Stimulated activated CD4-positive, alpha-beta T cell treated with anti-CD3 and anti-CD28 coated beads, Interleukin-2, amount 100 ng/mL, for 24 hours (primary cell): ENCODE measurements at regions not wholly inside any gene's neighbourhood (a gene's known extent, or its start where the extent isn't known, plus 50 kb on each side); places are given as distances from the start of the nearest gene placed in this dataset.
"Not testable (repeated sequence)": the region's sequence is repeated elsewhere in the genome, so short reads cannot be mapped to it uniquely, and the experiment has no call there.

Experiments
- DNase-seq, 2 donors: peaks; one replicate each; pipeline ENCODE4 v3.0.0-alpha.2; 2020

DNA sequence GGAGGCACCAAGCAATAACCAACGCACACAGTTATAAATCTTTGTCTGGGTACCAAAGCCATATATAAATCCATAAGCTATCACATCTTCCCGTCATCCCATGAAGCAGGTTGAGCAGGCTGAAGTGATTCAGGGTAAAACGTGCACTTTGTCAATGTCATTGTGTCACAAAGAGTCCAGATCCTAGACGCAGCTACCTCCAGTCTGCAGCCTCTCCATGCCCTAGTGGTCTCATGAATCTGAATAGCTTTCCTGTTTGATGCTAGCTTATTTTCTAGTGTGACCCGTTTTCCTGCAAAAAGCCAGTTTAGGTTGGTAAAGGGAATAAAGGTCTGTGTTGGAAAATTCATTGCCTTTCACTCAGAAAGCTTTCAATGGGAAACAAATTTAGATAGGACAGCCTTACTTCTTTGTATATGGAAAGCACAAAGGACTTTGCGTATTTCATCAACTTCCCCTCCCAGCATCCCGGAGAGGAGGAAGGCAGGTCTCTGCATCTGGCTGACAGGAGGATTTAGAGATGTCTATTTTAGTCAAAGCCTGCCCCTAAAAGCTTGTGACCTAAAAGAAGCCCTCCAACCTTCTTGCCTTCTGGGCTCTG, 222.3 kb upstream of the ARL4C start:
- DNase-seq, result no peak

DNA sequence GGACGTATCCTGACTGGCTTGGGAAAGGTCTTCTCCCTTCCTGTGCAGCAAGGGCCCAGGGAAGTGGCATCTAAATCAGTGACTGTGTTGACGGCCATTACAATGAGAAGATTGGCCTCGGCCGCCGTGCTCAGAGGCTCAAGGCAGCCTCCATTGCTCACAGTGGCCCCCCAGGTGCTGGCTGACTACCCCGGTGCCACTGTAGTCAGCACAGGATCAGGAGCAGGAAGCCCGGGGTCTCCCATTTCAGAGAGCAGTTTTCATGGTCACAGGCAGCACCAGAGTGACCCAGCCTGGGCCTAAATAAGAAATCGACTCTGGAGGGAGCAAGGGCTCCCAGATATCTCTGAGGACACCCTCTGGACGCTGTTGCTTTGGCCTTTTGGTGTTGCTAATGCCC, 219.4 kb upstream of the ARL4C start:
- no peak for DNase-seq

DNA sequence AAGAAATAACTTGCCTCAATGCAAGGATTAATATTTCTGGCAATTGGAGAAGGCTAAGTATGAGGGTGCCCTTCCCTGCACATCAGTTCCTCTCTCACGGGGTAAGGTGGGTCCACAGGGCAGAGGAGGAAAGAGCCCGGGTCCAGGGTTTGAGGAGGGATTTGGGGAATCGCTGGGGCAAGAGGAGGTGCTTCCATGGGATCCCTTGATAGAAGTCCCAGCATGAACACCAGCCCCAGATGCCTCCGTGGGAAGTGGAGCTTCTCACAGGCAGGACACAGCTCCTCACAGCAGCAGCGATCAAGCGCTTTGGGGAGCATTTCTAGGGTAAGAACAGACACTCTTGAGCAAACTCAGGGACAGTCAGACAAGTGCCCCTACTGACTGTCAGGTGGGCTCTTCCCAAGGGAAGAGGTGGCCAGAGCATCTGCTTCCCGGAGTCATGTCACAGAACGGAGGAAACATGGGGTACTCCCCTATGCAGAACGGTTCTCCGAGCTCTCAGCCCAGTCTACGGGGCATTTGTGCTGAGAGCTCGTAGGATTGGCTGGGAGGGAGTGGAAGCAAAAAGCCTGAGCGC, 218.9 kb upstream of the ARL4C start:
- no peak for DNase-seq

DNA sequence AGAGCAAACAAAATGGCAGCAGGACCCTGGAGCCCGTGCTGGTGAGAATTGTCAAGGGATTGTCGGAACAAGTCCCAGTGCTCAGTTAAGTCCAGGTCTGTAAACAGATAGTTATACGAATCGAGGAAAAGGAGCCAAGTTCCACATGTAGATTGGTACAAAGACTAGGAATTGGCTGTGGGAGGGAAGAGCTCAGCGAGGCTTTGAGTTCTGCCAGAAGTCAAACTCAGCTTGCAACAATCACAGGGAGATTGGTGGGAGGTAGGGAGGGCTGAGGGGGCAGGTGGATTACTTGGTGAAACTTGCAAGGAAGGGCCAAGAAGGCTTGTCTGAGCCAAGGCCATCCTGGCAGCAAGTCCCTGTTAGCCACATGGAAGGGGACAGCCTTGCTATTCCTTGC, 217.8 kb upstream of the ARL4C start:
- no peak for DNase-seq

DNA sequence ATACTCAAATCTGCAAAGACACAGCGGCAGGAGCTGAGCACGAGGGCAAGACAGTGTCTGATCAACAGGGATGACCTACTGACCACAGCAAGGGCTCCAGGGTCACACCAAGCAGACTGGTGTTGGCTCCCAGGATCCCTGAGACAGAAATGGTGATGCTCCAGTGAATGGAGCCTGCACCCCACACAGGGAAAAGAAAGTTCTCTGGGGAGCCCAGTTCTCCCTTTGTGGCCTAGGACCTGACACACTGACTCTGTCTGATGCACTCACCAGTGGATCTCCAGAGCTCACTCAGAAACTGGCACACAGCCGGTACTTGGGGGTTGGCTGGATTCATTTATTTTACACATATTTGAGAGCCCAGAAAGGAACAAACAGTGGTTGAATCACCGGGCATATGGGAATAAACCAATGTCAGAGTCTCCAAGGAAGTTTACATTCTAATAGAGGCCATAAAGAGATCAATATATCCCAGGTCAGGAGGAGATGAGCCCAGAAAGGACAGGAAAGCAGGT, 215.6 kb upstream of the ARL4C start:
- DNase-seq, result no peak

DNA sequence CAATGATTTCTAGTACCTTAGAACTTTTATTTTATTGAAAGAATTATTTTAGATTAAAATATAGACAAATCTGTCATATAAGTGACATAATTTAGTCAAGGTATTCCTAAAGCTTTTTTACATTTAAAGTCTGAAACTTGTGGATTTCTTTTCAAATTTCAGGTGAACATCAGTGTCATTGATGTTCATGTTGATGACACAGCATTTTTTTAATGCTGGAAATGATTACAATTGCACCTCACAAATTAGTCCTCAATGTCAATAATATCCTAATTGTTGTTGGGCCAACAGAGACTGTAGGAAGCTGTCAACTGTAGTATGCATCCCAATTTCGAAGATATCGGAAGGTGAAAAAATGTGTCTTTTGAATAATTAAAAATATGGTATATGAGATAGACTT, 214.4 kb upstream of the ARL4C start:
- DNase-seq, result no peak

DNA sequence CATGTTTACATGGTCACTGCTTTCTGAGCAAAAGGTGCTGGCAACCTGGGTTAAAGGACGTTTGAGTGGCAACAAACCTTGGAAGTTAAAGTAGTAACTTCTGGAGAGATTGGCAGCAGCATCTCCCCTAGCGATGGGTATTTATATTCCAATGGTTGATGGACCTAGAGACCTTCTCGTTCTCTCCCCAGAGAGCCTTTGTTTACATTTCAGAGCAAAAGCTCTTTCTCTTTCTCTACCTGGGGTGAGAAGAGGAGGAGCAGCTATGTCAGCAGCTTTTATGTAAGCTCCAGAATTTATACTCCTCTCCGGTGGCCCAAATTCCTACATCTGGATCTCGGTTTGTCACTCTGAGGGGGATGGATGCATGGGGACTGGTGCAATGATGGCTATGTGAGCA, 213.7 kb upstream of the ARL4C start:
- no peak for DNase-seq

DNA sequence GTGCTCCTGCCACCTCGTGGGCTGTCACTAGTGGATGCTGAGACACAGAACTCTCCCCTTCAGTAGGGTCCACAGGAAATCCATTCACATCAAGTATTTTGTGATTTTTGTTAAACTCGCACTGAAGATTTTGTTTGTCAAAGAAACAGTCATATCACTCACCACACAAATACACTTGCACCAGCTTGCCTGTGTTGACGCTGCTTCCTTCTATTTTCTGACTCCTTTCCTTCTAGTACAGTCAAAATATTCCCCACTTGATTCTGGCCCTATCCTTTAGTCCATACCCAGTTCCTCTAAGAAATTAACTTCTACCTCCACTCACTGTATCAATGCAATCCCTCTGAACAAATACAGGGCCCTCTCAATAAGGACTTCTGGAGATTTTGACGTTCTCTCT, 213.2 kb upstream of the ARL4C start:
- no peak for DNase-seq

DNA sequence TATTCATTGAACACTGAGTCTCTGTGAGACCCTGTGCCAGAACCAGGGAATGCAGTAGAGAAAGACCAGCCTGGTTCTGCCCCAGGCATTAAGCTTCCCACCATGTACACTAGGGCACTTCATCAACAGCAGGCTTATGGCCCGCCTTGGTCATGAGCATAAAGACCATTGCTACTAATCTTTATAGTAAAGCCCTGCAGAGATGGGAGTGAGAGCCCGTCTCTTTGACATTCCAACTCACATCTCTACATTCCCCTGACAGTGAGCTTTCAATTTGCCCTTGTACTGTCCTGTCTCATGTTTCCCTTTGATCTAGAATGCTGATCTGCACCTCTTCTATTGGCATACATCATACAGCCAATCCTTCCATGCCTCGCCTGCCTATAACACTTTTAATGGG, 211.8 kb upstream of the ARL4C start:
- no peak for DNase-seq

DNA sequence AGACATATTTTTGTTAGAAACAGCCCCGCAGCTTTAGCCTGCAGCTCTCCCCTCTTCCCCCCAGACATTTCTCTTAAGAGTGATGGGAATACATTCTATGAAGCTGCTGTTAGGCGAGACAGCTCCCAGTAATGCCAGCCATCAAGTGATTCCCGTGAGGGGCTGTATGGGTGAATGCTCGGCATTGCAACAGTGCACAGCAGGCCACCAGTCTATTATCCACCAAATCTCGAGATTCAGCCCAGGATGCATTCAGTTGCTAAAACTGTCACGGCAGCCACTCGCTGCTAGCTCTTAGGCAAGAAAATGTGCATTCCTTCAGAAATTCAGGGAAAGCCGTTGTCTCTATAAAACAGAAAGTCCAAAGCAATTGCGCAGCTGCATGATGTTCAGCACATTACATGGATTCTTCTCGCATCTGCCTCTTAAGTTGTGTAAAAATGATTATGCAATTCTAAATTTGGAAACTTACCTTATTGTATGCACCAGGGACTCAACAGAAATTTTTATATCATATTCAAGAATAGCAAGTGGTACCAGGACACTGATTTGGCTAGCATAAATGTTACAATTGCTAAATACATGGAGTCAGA, 211.3 kb upstream of the ARL4C start:
- no peak for DNase-seq

DNA sequence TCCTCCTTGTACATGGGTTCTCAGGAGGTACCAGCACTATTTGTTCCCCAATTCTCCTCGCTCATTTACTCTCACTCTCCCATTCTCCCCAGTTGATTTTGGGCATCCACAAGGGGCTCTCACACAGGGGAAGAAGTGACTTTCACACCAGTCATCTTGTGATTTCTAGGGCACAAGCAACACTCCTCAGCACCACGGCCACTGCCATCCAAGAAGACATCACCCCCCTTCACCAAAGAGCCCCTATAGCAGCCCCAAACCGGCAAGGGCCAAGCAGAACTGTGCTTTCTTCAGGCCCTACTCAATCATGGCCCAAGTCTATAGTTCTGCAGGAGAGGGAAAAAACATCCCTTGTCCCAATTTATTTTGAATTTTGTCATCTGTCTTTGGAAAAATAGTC, 209.2 kb upstream of the ARL4C start:
- no peak for DNase-seq

DNA sequence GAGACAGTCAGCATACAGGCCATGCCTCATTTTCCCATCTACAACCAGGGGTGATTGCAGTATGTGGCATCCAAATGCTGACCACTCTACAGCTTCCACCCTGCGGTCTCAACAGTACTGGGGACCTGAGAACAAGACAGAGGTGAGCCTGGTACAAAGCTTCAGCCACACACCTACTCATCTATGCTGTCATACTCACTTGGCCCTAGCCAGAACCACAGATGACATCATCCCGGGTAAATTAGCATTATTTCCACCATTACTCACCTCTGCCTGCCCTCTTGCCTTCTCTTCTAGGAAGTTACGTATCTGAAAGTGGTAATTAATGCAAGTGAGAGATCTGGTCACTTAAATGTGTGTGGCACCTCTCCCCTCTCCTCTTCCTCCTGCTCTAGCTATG, 208.2 kb upstream of the ARL4C start:
- no peak for DNase-seq

DNA sequence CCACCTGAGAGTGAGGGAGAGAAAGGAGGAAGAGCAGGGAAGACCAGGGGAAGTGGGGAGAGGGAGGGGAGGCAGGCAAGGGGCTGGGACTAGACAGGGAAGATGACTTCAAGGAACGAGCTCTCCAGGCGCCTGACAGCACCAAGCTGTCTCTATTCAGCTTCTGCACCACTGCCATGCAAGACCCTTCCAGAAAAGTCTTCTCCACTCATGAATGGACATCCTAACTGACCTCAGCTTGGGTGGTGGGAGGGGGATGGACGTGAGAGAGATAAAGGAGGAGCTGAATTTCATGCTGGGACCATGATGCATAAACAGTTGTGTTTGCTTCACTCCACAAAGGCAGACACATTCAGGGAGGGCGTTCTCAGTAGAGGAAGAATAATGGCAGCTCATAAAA, 206.4 kb upstream of the ARL4C start:
- DNase-seq, result no peak

DNA sequence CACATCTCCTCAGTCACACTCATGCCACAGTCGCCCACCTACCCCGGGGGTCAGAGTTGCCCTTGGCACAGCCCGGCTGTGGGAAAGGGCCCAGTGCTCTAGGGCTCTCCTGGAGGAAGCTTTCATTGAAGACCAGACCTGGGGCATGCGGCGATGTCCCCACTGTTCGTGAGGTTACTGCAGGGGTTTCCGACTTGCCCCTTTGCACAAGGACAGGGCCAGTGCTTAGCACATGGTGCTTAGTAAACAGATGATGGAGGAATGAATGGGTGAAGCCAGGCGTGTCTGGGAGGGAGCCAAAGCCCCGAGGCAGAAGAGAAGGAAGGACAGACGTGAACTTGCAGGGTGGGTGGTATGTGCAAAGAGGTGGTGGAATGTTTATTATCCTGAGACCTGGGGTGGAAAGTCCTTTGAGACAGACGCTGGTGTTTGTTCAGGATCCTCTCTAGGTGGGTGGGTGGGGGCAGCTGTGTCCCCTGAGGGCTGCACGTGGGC, 205.9 kb upstream of the ARL4C start:
- no peak for DNase-seq

DNA sequence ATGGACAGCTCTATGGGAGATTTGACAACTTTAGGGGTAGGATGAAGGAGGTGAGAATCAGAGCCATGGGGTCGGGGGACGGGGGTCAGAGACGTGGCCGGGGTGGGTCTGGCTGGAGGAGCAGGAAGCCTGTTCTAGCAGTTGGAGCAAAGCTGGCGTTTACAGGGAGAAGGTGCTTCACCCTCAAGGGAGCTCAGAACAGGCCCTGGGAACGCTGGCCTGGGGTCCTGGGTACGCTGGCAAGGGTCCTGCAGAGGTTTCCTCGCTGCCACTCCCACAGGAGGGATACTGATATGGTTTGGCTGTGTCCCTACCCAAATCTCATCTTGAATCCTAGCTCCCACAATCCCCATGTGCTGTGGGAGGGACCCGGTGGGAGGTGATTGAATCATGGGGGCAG, 205.0 kb upstream of the ARL4C start:
- DNase-seq, result no peak

DNA sequence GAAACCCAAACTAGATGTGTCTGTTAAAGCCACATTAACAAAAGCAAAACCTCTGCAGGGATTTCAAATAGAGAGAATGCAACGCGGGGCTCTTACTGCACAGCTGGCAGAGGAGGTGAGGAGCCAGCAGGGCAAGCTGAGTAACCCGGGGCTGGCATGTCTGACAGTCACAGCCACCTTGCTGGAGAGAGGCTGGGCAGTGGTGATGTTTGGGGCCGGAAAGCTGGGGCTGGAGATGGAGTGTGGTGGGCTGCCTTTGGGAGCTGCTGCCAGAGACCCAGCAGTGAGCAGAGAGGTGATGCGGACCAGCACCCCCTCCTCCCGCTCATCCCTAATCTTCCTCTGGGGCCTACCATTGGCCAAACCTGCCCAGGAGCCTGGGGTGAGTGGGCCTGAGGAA, 204.5 kb upstream of the ARL4C start:
- DNase-seq, result no peak

DNA sequence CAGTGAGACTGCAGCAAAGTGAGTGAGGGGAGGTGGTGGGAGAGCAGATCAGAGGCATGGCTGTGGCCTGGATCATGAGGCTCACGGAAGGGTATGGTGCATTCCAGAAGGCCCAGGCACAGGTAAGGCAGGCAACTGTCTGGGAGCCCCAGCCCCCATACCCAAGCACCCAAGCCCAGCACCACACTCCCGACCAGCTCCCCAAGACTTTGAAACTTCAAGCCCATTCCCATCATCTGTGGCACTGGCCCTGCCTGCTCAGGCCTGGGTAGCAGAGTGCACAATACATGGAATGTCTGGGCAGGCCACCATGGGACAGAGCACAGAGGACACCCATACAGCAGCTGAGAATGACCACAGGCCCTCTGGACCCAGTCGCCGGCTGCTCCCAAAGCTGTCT, 202.6 kb upstream of the ARL4C start:
- no peak for DNase-seq

DNA sequence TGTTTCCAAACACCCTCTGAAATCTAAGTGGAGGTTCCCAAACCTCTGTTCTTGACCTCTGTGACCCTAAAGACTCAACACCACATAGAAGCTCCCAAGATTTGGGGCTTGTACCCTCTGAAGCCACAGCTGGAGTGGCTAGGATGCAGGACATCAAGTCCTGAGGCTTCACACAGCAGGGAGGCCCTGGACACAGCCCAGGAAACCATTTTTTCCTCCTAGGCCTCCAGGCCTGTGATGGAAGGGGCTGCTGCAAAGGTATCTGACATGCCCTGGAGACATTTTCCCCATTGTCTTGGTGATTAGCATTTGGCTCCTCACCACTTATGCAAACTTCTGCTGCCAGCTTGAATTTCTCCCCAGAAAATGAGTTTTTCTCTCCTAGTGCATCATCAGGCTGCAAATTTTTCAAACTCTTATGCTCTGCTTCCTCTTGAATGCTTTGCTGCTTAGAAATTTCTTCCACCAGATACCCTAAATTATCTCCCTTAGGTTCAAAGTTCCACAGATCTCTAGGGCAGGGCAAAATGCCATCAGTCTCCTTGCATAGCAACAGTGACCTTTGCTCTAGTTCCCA, 200.5 kb upstream of the ARL4C start:
- DNase-seq, result not testable (repeated sequence)

DNA sequence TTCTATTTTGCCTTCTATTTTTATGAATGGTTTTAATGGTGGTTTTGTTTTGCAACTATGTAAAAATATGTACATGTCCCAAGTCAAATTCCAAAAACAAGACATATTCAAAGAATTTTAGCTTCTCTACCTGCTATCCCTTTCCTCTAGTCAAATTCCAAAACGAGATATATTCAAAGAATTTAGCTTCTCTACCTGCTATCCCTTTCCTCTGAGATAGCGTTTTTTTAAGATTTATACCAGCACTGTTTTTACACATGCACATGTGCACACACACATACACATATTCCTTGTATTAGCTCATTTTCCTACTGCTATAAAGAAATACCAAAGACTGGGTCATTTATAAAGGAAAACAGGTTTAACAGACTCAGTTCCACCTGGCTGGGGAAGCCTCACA, 199.1 kb upstream of the ARL4C start:
- DNase-seq, result no peak

DNA sequence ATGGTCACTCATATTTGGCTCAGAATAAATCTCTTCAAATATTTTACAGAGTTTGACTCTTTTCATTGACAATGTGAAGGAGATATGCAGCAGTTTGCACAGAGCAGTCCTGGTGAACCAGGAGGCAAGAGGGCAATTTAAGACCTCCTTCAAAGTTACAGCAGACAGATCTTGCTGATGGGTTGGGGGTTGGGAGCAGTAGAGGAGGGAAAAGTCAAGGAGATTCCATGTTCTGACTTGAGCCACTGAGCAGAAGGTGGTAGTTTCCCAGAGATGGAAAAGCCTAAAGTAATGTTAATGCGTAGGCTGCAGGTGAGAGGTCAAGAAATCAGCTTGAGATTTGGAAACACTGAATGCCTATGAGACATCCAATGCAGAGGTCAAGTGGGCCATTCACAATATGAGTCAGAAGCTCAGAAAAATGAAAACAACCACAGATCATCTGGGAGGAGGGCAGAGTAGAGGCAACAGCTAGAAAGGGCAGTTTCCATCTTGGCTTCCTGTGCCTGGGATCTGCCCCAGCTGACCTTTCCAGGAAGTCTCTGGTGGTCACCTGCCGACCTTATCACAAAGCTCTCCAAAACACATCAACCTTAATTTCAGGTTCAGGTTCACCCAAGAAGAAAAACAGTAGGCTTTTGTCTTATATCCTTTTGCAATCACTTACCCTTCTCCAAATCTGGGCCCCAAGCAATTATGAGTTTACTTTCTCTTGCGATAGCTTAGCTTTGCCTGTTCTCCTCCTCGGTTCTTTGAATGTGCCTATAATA, 197.5 kb upstream of the ARL4C start:
- no peak for DNase-seq

DNA sequence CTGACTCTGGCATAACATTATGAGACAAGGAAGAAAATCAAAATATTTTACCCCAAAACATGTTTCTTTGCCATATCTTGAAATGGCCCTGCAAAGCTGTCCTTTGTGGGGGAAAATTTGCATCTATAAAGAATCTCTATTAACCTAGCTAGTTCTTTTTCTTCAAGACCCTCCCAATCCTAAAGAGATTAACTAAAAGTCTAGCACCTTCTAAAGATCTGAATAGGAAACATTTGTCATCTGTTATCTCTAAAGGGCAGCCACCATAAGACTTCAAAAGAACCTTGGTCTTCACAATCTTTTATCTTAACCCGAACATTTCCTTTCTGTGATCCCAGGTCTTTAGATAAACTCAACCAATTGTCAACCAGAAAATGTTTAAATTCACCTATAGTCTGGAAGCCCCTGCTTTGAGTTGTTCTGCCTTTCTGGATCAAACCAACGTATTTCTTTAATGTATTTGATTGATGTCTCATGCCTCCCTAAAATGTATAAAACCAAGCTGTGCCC, 196.9 kb upstream of the ARL4C start:
- DNase-seq, result not testable (repeated sequence)

DNA sequence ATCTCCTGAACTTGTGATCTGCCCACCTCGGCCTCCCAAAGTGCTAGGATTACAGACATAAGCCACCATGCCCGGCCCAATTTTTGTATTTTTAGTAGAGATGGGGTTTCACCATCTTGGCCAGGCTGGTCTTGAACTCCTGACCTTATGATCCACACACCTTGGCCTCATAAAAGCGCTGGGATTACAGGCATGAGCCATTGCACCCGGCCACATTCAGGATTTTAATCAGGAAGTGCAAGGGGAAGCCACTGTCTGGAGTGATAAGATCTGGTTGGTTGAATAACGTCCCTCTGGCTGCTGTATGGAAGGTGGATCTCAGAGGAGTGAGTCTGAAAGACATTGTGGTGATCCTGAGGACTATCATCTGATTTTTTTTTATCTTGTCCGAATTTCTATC, 196.3 kb upstream of the ARL4C start:
- DNase-seq, result not testable (repeated sequence)
